IMR-90 (cell line): ENCODE measurements at regions not wholly inside any gene's neighbourhood (a gene's known extent, or its start where the extent isn't known, plus 50 kb on each side); places are given as distances from the start of the nearest gene placed in this dataset.

ENCODE experiments used
- ATAC-seq: fragments of 200-7000 bp; cut with Tn5 transposase; 2 replicates; pipeline ENCODE4 v1.9.1; 2020; ENCODE audit warnings: low read depth, mild to moderate bottlenecking, moderate library complexity
- BruUV-seq: library from RNA; stranded (reverse); fragments of 400-500 nt; replicated peaks from 2 replicates; lab custom pipeline; 2021; lab: Mats Ljungman, UMichigan
- CTCF ChIA-PET: fragments of 300-600 bp; formaldehyde crosslinking; extraction: SDS; loops from one replicate; lab custom pipeline; 2021; ENCODE audit warnings: antibody characterized with exemption; lab: Yijun Ruan, JAX
- POLR2A ChIA-PET: fragments of 300-600 bp; sonication (Branson Sonifier 250); formaldehyde crosslinking; loops from one replicate; lab custom pipeline; 2022; ENCODE audit warnings: antibody characterized with exemption; ENCODE audit not compliant: unreplicated experiment; lab: Charles Lee
- DNase-seq: peaks from one replicate; pipeline ENCODE4 v3.0.0; 2013
- H2AFZ ChIP-seq: replicated peaks from 2 replicates; pipeline ENCODE3; 2013; ENCODE audit warnings: low read length, mild to moderate bottlenecking; ENCODE audit not compliant: poor library complexity
- H2AK5ac ChIP-seq: 2 replicates; pipeline ENCODE4 v1.6.1; 2013; ENCODE audit warnings: low read depth, low read length, inconsistent platforms
- H2AK9ac ChIP-seq: replicated peaks from 2 replicates; pipeline ENCODE3; 2013; ENCODE audit warnings: mild to moderate bottlenecking, low read depth, low read length, moderate library complexity; ENCODE audit not compliant: poor library complexity
- H2BK120ac ChIP-seq: 2 replicates; pipeline ENCODE4 v1.6.1; 2013; ENCODE audit warnings: low read depth, low read length, inconsistent platforms
- H2BK15ac ChIP-seq: 3 replicates; pipeline ENCODE4 v1.6.1; 2013; ENCODE audit warnings: low read depth, low read length, inconsistent platforms
- H2BK20ac ChIP-seq: 2 replicates; pipeline ENCODE4 v1.6.1; 2013; ENCODE audit warnings: low read depth, mild to moderate bottlenecking, inconsistent platforms, low read length, moderate library complexity
- H2BK5ac ChIP-seq: 2 replicates; pipeline ENCODE4 v1.6.1; 2013; ENCODE audit warnings: mild to moderate bottlenecking, low read depth, low read length, inconsistent platforms; ENCODE audit not compliant: poor library complexity, severe bottlenecking
- H3K14ac ChIP-seq: replicated peaks from 2 replicates; pipeline ENCODE4 v1.6.1; 2013; ENCODE audit warnings: low read depth, low read length, inconsistent platforms
- H3K18ac ChIP-seq: 2 replicates; pipeline ENCODE4 v1.6.1; 2013; ENCODE audit warnings: low read depth, low read length, control low read depth
- H3K23ac ChIP-seq: 2 replicates; pipeline ENCODE4 v1.6.1; 2013; ENCODE audit warnings: low read depth, low read length, inconsistent platforms
- H3K27ac ChIP-seq: 2 replicates; pipeline ENCODE4 v1.5.1; 2013; ENCODE audit warnings: mild to moderate bottlenecking, control low read depth, low read length; ENCODE audit not compliant: insufficient read depth
- H3K27me3 ChIP-seq: 2 replicates; pipeline ENCODE4 v1.6.1; 2013; ENCODE audit warnings: low read length; ENCODE audit not compliant: control insufficient read depth, insufficient read depth
- H3K36me3 ChIP-seq: 2 replicates; pipeline ENCODE4 v1.6.1; 2013; ENCODE audit warnings: low read length, mixed read lengths; ENCODE audit not compliant: control insufficient read depth, insufficient read depth
- H3K4ac ChIP-seq: 2 replicates; pipeline ENCODE4 v1.6.1; 2013; ENCODE audit warnings: low read depth, low read length, inconsistent platforms
- H3K4me1 ChIP-seq: 2 replicates; pipeline ENCODE4 v1.6.1; 2013; ENCODE audit warnings: low read length, mixed read lengths; ENCODE audit not compliant: control insufficient read depth, insufficient read depth
- H3K4me2 ChIP-seq: 2 replicates; pipeline ENCODE4 v1.6.1; 2013; ENCODE audit warnings: low read depth, mild to moderate bottlenecking, control low read depth, low read length, moderate library complexity
- H3K4me3 ChIP-seq: 2 replicates; pipeline ENCODE4 v1.5.1; 2013; ENCODE audit warnings: low read depth, mild to moderate bottlenecking, control low read depth, low read length, moderate library complexity; ENCODE audit not compliant: insufficient read depth
- H3K56ac ChIP-seq: 2 replicates; pipeline ENCODE4 v1.6.1; 2013; ENCODE audit warnings: low read length, inconsistent platforms; ENCODE audit not compliant: insufficient read depth; ENCODE audit errors: extremely low read depth
- H3K79me1 ChIP-seq, 2 experiments: 2 replicates each; pipeline ENCODE4 v1.6.1; 2013; ENCODE audit warnings: low read length in 2 of 2, inconsistent platforms in 1 of 2, low read depth in 1 of 2
- H3K9ac ChIP-seq: 2 replicates; pipeline ENCODE4 v1.6.1; 2013; ENCODE audit warnings: low read depth, low read length, control low read depth
- H3K9me1 ChIP-seq: 2 replicates; pipeline ENCODE4 v1.6.1; 2013; ENCODE audit warnings: low read length, inconsistent platforms; ENCODE audit not compliant: insufficient read depth
- H3K9me3 ChIP-seq: 2 replicates; pipeline ENCODE4 v1.6.1; 2013; ENCODE audit warnings: low read length; ENCODE audit not compliant: control insufficient read depth, insufficient read depth
- H4K20me1 ChIP-seq: 2 replicates; pipeline ENCODE4 v1.6.1; 2013; ENCODE audit warnings: low read length, inconsistent platforms; ENCODE audit not compliant: insufficient read depth
- H4K5ac ChIP-seq: 2 replicates; pipeline ENCODE4 v1.6.1; 2013; ENCODE audit warnings: mild to moderate bottlenecking, low read depth, low read length, control low read depth
- H4K8ac ChIP-seq, 2 experiments: 2 replicates each; pipeline ENCODE4 v1.6.1; 2013; ENCODE audit warnings: low read depth in 2 of 2, low read length in 2 of 2, control low read depth in 1 of 2, inconsistent platforms in 1 of 2
- H4K91ac ChIP-seq: 2 replicates; pipeline ENCODE4 v1.6.1; 2013; ENCODE audit warnings: low read depth, low read length, inconsistent platforms; ENCODE audit not compliant: insufficient read depth
- BHLHE40 ChIP-seq: fragments of 150-350 bp; IDR thresholded peaks from 2 replicates; pipeline ENCODE4 v1.6.1; 2016; ENCODE audit warnings: mild to moderate bottlenecking, low read depth, low read length
- CEBPB ChIP-seq: IDR thresholded peaks from 2 replicates; pipeline ENCODE4 v1.6.1; 2012; ENCODE audit warnings: low read depth, low read length, improper control_type of control experiment
- CHD1 ChIP-seq: IDR thresholded peaks from 2 replicates; pipeline ENCODE4 v1.6.1; 2012; ENCODE audit warnings: low read depth, low read length, improper control_type of control experiment
- CTCF ChIP-seq: conservative IDR thresholded peaks from 2 replicates; pipeline ENCODE4 v1.5.1; 2012; ENCODE audit warnings: mild to moderate bottlenecking, low read depth, low read length, improper control_type of control experiment
- ELK1 ChIP-seq: fragments of 150-350 bp; IDR thresholded peaks from 2 replicates; pipeline ENCODE4 v1.6.1; 2016; ENCODE audit warnings: low read depth, mild to moderate bottlenecking, low read length, moderate library complexity, borderline replicate concordance
- FOS ChIP-seq: fragments of 150-350 bp; IDR thresholded peaks from 2 replicates; pipeline ENCODE4 v1.6.1; 2016; ENCODE audit warnings: low read depth, low read length
- MAFK ChIP-seq: IDR thresholded peaks from 2 replicates; pipeline ENCODE4 v1.6.1; 2012; ENCODE audit warnings: low read depth, low read length, improper control_type of control experiment
- MAZ ChIP-seq: IDR thresholded peaks from 2 replicates; pipeline ENCODE4 v1.6.1; 2012; ENCODE audit warnings: low read depth, mild to moderate bottlenecking, low read length, improper control_type of control experiment, moderate library complexity, borderline replicate concordance
- MXI1 ChIP-seq: IDR thresholded peaks from 2 replicates; pipeline ENCODE4 v1.6.1; 2012; ENCODE audit warnings: low read depth, mild to moderate bottlenecking, low read length, moderate library complexity, borderline replicate concordance
- NFE2L2 ChIP-seq: fragments of 150-350 bp; IDR thresholded peaks from 2 replicates; pipeline ENCODE4 v1.6.1; 2016; ENCODE audit warnings: low read depth, mild to moderate bottlenecking, low read length
- POLR2A ChIP-seq: IDR thresholded peaks from 2 replicates; pipeline ENCODE4 v1.6.1; 2012; ENCODE audit warnings: mild to moderate bottlenecking, low read depth, low read length
- RAD21 ChIP-seq: IDR thresholded peaks from 2 replicates; pipeline ENCODE4 v1.6.1; 2012; ENCODE audit warnings: low read length, improper control_type of control experiment
- RCOR1 ChIP-seq: IDR thresholded peaks from 2 replicates; pipeline ENCODE4 v1.6.1; 2012; ENCODE audit warnings: mild to moderate bottlenecking, low read length, improper control_type of control experiment; ENCODE audit not compliant: insufficient replicate concordance
- RFX5 ChIP-seq: IDR thresholded peaks from 2 replicates; pipeline ENCODE4 v1.8.0; 2012; ENCODE audit warnings: low read depth, mild to moderate bottlenecking, low read length, moderate library complexity
- SMC3 ChIP-seq: fragments of 150-350 bp; IDR thresholded peaks from 2 replicates; pipeline ENCODE4 v1.6.1; 2016; ENCODE audit warnings: low read depth, mild to moderate bottlenecking, antibody characterized with exemption, low read length, moderate library complexity
- USF2 ChIP-seq: fragments of 150-350 bp; IDR thresholded peaks from 2 replicates; pipeline ENCODE4 v1.6.1; 2017; ENCODE audit warnings: mild to moderate bottlenecking, antibody characterized with exemption, low read length, low read depth
- whole genome bisulfite sequencing, 2 experiments: methylation state at CpG; one replicate each; pipeline versions ENCODE4 v1.1.5 to v1.1.7; 2013; ENCODE audit warnings: missing lambda C conversion rate in 2 of 2; ENCODE audit not compliant: insufficient read length in 1 of 2; ENCODE audit errors: extremely low coverage in 2 of 2; 5-methylcytosine and 5-hydroxymethylcytosine counted together
- dilution Hi-C: fragments of 300-500 bp; cut with HindIII; formaldehyde crosslinking; loops from one replicate; pipeline ENCODE4 v1.14.3; 2018; ENCODE audit warnings: low sequenced_read_pairs; ENCODE audit not compliant: unreplicated experiment
- in situ Hi-C: fragments of 300-500 bp; cut with MboI; formaldehyde crosslinking; loops from 3 replicates; pipeline ENCODE4 v1.14.3; 2019; ENCODE audit warnings: low sequenced_read_pairs, inconsistent platforms, mixed read lengths
- intact Hi-C: fragments of 100-400 bp; cut with micrococcal nuclease; formaldehyde crosslinking; loops from 2 replicates; pipeline ENCODE4 v1.10.0; 2022

- Histone ChIP-seq H2BK5ac (peak overlapping the region; percentile 39), H2BK20ac (no peak overlapping the region), H3K27ac (no peak overlapping the region), H2AK5ac (no peak overlapping the region), H3K18ac (no peak overlapping the region), H2AK9ac (no peak overlapping the region), H3K9me3 (peaks cover 27% of the 10 kb centered on the region), H4K20me1 (no peaks in the 10 kb centered on the region), H3K56ac (no peak overlapping the region), H3K4ac (no peak overlapping the region), H3K4me3 (no peak overlapping the region), H3K9me1 (no peaks in the 10 kb centered on the region), H4K8ac (no peak overlapping the region), H3K36me3 (no peaks in the 10 kb centered on the region), H3K4me1 (no peaks in the 10 kb centered on the region), H3K23ac (no peak overlapping the region), H2BK120ac (no peak overlapping the region), H3K14ac (no peak overlapping the region), H3K9ac (no peak overlapping the region), H2BK15ac (no peak overlapping the region), H3K79me1 (no peaks in the 10 kb centered on the region), H4K91ac (no peak overlapping the region), H3K4me2 (no peak overlapping the region), H2AFZ (no peak overlapping the region), H4K5ac (no peak overlapping the region), H3K27me3 (no peaks in the 10 kb centered on the region)
- CTCF ChIA-PET, result no interaction called here
- BruUV-seq, result no TSS peak
- intact Hi-C loops (no loop called here), in situ Hi-C loops (no loop called here), dilution Hi-C loops (no loop called here)
- TF ChIP-seq CHD1 (no peak), MXI1 (no peak), USF2 (no peak), CTCF (no peak), NFE2L2 (no peak), SMC3 (no peak), ELK1 (no peak), CEBPB (no peak), BHLHE40 (no peak), FOS (no peak), RAD21 (no peak), MAFK (no peak), RFX5 (no peak), RCOR1 (no peak), MAZ (no peak), POLR2A (no peak)
- WGBS, 2 experiments, result 68% methylated on average over 2 of the region's 2 CpGs; no CpG with 5 or more reads in 1 of the 2 experiments
- POLR2A ChIA-PET, result no interaction called here
- no peak for DNase-seq
- ATAC-seq, result no peak
These were observed 278.1 kb upstream of the IRX4 start for GRCh38 chr5:2160811-2161210.
